NCI-H460 (cell line): ENCODE measurements at regions not wholly inside any gene's neighbourhood (a gene's known extent, or its start where the extent isn't known, plus 50 kb on each side); places are given as distances from the start of the nearest gene placed in this dataset.

ENCODE experiments used
- DNase-seq: peaks from one replicate; pipeline ENCODE4 v3.0.0-alpha.2; 2016; ENCODE audit warnings: low read depth; ENCODE audit errors: extremely low read depth

- no peak for DNase-seq
These were observed 83.8 kb upstream of the FNDC3B start for GRCh38 chr3:171955598-171955997.

GRCh38 chr3:171956181-171956683, 83.1 kb upstream of the FNDC3B start:
- DNase-seq = no peak

- DNase-seq = no peak
These were observed 82.7 kb upstream of the FNDC3B start for GRCh38 chr3:171956705-171957104.

- DNase-seq = no peak
These were observed 79.8 kb upstream of the FNDC3B start for GRCh38 chr3:171959532-171960089.

GRCh38 chr3:171960159-171960558, 79.2 kb upstream of the FNDC3B start:
- no peak for DNase-seq

GRCh38 chr3:171962137-171962720, 77.1 kb upstream of the FNDC3B start:
- no peak for DNase-seq

- DNase-seq = no peak
These were observed 75.8 kb upstream of the FNDC3B start for GRCh38 chr3:171963546-171963945.

GRCh38 chr3:171965067-171965712, 74.2 kb upstream of the FNDC3B start:
- no peak for DNase-seq

- no peak for DNase-seq
These were observed 72.7 kb upstream of the FNDC3B start for GRCh38 chr3:171966533-171967136.

- DNase-seq = peak; percentile 91
These were observed 72.1 kb upstream of the FNDC3B start for GRCh38 chr3:171967137-171967783.

GRCh38 chr3:171967932-171968678, 71.3 kb upstream of the FNDC3B start:
- DNase-seq = no peak

GRCh38 chr3:171970301-171970788, 69.0 kb upstream of the FNDC3B start:
- DNase-seq = no peak

- no peak for DNase-seq
These were observed 67.4 kb upstream of the FNDC3B start for GRCh38 chr3:171971919-171972514.

- no peak for DNase-seq
These were observed 66.5 kb upstream of the FNDC3B start for GRCh38 chr3:171972871-171973348.

GRCh38 chr3:171974986-171975837, 64.2 kb upstream of the FNDC3B start:
- no peak for DNase-seq

GRCh38 chr3:171976526-171976925, 62.9 kb upstream of the FNDC3B start:
- DNase-seq = no peak

- no peak for DNase-seq
These were observed 61.9 kb upstream of the FNDC3B start for GRCh38 chr3:171977441-171977840.

- no peak for DNase-seq
These were observed 61.5 kb upstream of the FNDC3B start for GRCh38 chr3:171977860-171978259.

GRCh38 chr3:171978390-171978789, 61.0 kb upstream of the FNDC3B start:
- DNase-seq = no peak
